HEK293 (cell line): ENCODE measurements at regions not wholly inside any gene's neighbourhood (a gene's known extent, or its start where the extent isn't known, plus 50 kb on each side); places are given as distances from the start of the nearest gene placed in this dataset.

ENCODE experiments used
- CTCF ChIA-PET: fragments of 350-600 bp; formaldehyde crosslinking; extraction: SDS; loops from one replicate; lab custom pipeline; 2021; ENCODE audit warnings: antibody characterized with exemption; lab: Yijun Ruan, JAX
- POLR2A ChIA-PET: fragments of 300-600 bp; formaldehyde crosslinking; extraction: SDS; loops from one replicate; lab custom pipeline; 2020; ENCODE audit warnings: antibody characterized with exemption, inconsistent platforms; lab: Yijun Ruan, JAX
- H3K27ac ChIP-seq: fragments of 200-500 bp; sonication (Bioruptor generic); 2 replicates; pipeline ENCODE4 v1.5.1; 2014; ENCODE audit warnings: low read depth, low read length, control low read depth, inconsistent platforms; ENCODE audit errors: extremely low read depth
- H3K36me3 ChIP-seq, 2 experiments: fragments of 200-500 bp in 1 of 2; sonication (Bioruptor generic) in 1 of 2; 1 replicate in 1 of 2; 2 replicates in 1 of 2; pipeline ENCODE4 v1.5.1; 2014 to 2017; ENCODE audit warnings: inconsistent platforms in 2 of 2, low read length in 2 of 2; ENCODE audit not compliant: control insufficient read depth in 2 of 2, insufficient read depth in 1 of 2
- H3K4me1 ChIP-seq: fragments of 200-500 bp; sonication (Bioruptor generic); 2 replicates; pipeline ENCODE4 v1.5.1; 2014; ENCODE audit warnings: mild to moderate bottlenecking, low read length, inconsistent platforms; ENCODE audit not compliant: control insufficient read depth, insufficient read depth
- H3K4me3 ChIP-seq: 2 replicates; pipeline ENCODE4 v1.5.1; 2011; ENCODE audit warnings: low read depth, mild to moderate bottlenecking, control low read depth, low read length, moderate library complexity
- H3K9me3 ChIP-seq: fragments of 200-500 bp; sonication (Bioruptor generic); 2 replicates; pipeline ENCODE4 v1.5.1; 2014; ENCODE audit warnings: low read depth, low read length, inconsistent platforms; ENCODE audit not compliant: control insufficient read depth, insufficient read depth
- EGR2 ChIP-seq: fragments of 450-650 bp; formaldehyde crosslinking; IDR thresholded peaks from 2 replicates; pipeline ENCODE4 v1.5.1; 2016; ENCODE audit warnings: low read depth, missing biosample characterization, missing genetic modification characterization
- GLIS1 ChIP-seq: fragments of 450-650 bp; formaldehyde crosslinking; IDR thresholded peaks from 2 replicates; pipeline ENCODE4 v1.5.1; 2016; ENCODE audit warnings: missing biosample characterization, missing genetic modification characterization
- GLIS2 ChIP-seq: fragments of 450-650 bp; formaldehyde crosslinking; IDR thresholded peaks from 2 replicates; pipeline ENCODE4 v1.5.1; 2016; ENCODE audit warnings: missing biosample characterization, missing genetic modification characterization
- YY2 ChIP-seq: fragments of 450-650 bp; formaldehyde crosslinking; IDR thresholded peaks from 2 replicates; pipeline ENCODE4 v1.5.1; 2016; ENCODE audit warnings: missing biosample characterization, missing genetic modification characterization
- ZBTB21 ChIP-seq: fragments of 450-650 bp; formaldehyde crosslinking; IDR thresholded peaks from 2 replicates; pipeline ENCODE4 v1.5.1; 2017; ENCODE audit warnings: missing biosample characterization, missing genetic modification characterization
- ZIC2 ChIP-seq: fragments of 450-650 bp; formaldehyde crosslinking; IDR thresholded peaks from 2 replicates; pipeline ENCODE4 v1.5.1; 2016; ENCODE audit warnings: missing biosample characterization, missing genetic modification characterization
- ZNF138 ChIP-seq: fragments of 450-650 bp; formaldehyde crosslinking; IDR thresholded peaks from 2 replicates; pipeline ENCODE4 v1.5.1; 2016; ENCODE audit warnings: missing biosample characterization, missing genetic modification characterization, borderline replicate concordance
- ZNF140 ChIP-seq: fragments of 450-650 bp; formaldehyde crosslinking; IDR thresholded peaks from 2 replicates; pipeline ENCODE4 v1.5.1; 2016; ENCODE audit warnings: missing biosample characterization, missing genetic modification characterization
- ZNF211 ChIP-seq: fragments of 450-650 bp; formaldehyde crosslinking; IDR thresholded peaks from 2 replicates; pipeline ENCODE4 v1.5.1; 2016; ENCODE audit warnings: low read depth, missing biosample characterization, missing genetic modification characterization
- TF ChIP-seq, protein P1 (sequence below): fragments of 450-650 bp; formaldehyde crosslinking; IDR thresholded peaks from 2 replicates; pipeline ENCODE4 v1.5.1; 2017; ENCODE audit warnings: missing biosample characterization, mild to moderate bottlenecking, missing genetic modification characterization, moderate library complexity
- TF ChIP-seq, protein P2 (sequence below): fragments of 450-650 bp; formaldehyde crosslinking; IDR thresholded peaks from 2 replicates; pipeline ENCODE4 v1.5.1; 2016; ENCODE audit warnings: missing biosample characterization, missing genetic modification characterization, borderline replicate concordance
- TF ChIP-seq, protein P3 (sequence below): fragments of 450-650 bp; formaldehyde crosslinking; conservative IDR thresholded peaks from 2 replicates; pipeline ENCODE4 v1.5.1; 2016; ENCODE audit warnings: low read depth, missing biosample characterization, missing genetic modification characterization
- TF ChIP-seq, protein P4 (sequence below): fragments of 450-650 bp; formaldehyde crosslinking; IDR thresholded peaks from 2 replicates; pipeline ENCODE4 v1.5.1; 2017; ENCODE audit warnings: missing biosample characterization, missing genetic modification characterization

DNA sequence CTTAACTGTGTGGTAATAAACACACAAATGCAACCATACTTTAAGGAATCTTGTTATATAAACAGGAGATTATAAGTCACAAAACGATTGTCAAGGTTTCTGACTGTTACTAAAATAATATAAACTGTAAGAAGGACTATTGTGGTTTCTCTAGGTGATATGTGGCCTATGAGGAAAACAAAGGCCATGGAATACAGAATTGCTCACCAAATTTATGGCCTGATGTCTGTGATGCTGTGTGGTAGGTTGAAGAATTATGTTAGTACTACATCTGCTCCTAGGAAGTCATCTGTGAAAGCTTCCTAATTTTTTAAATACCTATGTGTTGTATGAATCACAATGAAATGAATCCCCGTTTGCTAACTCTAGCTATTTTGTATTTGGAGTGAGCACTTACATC, 875.4 kb upstream of the MAP3K7 start:
- TF ChIP-seq, protein P1, sequence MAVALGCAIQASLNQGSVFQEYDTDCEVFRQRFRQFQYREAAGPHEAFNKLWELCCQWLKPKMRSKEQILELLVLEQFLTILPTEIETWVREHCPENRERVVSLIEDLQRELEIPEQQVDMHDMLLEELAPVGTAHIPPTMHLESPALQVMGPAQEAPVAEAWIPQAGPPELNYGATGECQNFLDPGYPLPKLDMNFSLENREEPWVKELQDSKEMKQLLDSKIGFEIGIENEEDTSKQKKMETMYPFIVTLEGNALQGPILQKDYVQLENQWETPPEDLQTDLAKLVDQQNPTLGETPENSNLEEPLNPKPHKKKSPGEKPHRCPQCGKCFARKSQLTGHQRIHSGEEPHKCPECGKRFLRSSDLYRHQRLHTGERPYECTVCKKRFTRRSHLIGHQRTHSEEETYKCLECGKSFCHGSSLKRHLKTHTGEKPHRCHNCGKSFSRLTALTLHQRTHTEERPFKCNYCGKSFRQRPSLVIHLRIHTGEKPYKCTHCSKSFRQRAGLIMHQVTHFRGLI = no peak
- TF ChIP-seq ZNF211 (no peak), GLIS2 (no peak), ZIC2 (tag by site-specific recombination) (no peak), EGR2 (tag by site-specific recombination) (no peak), ZNF140 (tag by site-specific recombination) (no peak), ZNF138 (tag by site-specific recombination) (no peak), GLIS1 (no peak)
- TF ChIP-seq, protein P2, sequence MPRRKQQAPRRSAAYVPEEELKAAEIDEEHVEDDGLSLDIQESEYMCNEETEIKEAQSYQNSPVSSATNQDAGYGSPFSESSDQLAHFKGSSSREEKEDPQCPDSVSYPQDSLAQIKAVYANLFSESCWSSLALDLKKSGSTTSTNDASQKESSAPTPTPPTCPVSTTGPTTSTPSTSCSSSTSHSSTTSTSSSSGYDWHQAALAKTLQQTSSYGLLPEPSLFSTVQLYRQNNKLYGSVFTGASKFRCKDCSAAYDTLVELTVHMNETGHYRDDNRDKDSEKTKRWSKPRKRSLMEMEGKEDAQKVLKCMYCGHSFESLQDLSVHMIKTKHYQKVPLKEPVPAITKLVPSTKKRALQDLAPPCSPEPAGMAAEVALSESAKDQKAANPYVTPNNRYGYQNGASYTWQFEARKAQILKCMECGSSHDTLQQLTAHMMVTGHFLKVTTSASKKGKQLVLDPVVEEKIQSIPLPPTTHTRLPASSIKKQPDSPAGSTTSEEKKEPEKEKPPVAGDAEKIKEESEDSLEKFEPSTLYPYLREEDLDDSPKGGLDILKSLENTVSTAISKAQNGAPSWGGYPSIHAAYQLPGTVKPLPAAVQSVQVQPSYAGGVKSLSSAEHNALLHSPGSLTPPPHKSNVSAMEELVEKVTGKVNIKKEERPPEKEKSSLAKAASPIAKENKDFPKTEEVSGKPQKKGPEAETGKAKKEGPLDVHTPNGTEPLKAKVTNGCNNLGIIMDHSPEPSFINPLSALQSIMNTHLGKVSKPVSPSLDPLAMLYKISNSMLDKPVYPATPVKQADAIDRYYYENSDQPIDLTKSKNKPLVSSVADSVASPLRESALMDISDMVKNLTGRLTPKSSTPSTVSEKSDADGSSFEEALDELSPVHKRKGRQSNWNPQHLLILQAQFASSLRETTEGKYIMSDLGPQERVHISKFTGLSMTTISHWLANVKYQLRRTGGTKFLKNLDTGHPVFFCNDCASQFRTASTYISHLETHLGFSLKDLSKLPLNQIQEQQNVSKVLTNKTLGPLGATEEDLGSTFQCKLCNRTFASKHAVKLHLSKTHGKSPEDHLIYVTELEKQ (tag by site-specific recombination) = no peak
- TF ChIP-seq, protein P3, sequence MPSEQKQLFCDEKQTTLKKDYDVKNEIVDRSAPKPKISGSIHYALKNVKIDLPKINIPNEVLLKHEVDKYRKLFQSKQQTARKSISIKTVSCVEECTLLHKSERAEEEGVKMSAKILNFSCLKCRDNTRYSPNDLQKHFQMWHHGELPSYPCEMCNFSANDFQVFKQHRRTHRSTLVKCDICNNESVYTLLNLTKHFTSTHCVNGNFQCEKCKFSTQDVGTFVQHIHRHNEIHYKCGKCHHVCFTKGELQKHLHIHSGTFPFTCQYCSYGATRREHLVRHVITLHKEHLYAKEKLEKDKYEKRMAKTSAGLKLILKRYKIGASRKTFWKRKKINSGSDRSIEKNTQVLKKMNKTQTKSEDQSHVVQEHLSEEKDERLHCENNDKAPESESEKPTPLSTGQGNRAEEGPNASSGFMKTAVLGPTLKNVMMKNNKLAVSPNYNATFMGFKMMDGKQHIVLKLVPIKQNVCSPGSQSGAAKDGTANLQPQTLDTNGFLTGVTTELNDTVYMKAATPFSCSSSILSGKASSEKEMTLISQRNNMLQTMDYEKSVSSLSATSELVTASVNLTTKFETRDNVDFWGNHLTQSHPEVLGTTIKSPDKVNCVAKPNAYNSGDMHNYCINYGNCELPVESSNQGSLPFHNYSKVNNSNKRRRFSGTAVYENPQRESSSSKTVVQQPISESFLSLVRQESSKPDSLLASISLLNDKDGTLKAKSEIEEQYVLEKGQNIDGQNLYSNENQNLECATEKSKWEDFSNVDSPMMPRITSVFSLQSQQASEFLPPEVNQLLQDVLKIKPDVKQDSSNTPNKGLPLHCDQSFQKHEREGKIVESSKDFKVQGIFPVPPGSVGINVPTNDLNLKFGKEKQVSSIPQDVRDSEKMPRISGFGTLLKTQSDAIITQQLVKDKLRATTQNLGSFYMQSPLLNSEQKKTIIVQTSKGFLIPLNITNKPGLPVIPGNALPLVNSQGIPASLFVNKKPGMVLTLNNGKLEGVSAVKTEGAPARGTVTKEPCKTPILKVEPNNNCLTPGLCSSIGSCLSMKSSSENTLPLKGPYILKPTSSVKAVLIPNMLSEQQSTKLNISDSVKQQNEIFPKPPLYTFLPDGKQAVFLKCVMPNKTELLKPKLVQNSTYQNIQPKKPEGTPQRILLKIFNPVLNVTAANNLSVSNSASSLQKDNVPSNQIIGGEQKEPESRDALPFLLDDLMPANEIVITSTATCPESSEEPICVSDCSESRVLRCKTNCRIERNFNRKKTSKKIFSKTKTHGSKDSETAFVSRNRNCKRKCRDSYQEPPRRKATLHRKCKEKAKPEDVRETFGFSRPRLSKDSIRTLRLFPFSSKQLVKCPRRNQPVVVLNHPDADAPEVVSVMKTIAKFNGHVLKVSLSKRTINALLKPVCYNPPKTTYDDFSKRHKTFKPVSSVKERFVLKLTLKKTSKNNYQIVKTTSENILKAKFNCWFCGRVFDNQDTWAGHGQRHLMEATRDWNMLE = no peak
- POLR2A ChIA-PET = no interaction called here
- Histone ChIP-seq H3K4me1 (no peaks in the 10 kb centered on the region), H3K36me3 (no peaks in the 10 kb centered on the region), H3K4me3 (no peak overlapping the region), H3K9me3 (no peaks in the 10 kb centered on the region), H3K27ac (no peak overlapping the region)
- CTCF ChIA-PET = interaction anchor here (0.7 kb wide), 1 partner anchor 573 kb away, joined by 3 read pairs; no protein-coding TSS in a partner anchor

DNA sequence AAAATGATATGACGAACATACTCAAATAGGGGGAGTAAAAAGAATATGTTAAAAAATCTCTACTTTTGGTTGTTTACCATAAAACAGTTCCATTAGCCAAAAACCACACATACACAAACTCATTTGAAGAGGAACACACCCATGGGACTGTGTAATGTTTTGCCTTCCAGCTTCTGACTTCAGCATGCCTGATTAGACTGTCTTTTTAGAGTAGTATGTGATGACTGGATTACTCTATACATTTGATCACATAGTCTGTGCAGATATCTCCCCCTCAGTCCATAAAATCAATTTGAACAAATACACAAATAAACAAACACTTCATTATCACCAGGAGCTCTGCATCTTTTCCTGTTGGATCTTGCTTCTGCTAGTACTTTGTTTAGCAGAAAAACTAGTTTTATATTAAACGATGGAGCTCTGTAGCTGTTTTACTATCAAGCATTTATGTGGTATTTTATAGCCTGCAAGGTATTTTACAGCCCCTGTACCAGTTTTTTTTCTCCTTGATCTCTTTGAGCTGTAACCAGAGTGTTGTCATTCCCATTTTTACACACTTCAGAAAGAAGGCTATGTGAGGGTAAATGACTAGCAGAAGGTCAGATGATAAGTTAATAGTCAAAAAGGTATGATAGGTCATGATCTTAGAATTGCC, 866.5 kb upstream of the MAP3K7 start:
- Histone ChIP-seq H3K4me1 (no peaks in the 10 kb centered on the region), H3K27ac (no peak overlapping the region), H3K9me3 (no peaks in the 10 kb centered on the region), H3K4me3 (no peak overlapping the region), H3K36me3 (no peaks in the 10 kb centered on the region)
- TF ChIP-seq, protein P4, sequence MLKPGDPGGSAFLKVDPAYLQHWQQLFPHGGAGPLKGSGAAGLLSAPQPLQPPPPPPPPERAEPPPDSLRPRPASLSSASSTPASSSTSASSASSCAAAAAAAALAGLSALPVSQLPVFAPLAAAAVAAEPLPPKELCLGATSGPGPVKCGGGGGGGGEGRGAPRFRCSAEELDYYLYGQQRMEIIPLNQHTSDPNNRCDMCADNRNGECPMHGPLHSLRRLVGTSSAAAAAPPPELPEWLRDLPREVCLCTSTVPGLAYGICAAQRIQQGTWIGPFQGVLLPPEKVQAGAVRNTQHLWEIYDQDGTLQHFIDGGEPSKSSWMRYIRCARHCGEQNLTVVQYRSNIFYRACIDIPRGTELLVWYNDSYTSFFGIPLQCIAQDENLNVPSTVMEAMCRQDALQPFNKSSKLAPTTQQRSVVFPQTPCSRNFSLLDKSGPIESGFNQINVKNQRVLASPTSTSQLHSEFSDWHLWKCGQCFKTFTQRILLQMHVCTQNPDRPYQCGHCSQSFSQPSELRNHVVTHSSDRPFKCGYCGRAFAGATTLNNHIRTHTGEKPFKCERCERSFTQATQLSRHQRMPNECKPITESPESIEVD = peak; percentile 64
- TF ChIP-seq YY2 (tag by site-specific recombination) = no peak
- TF ChIP-seq ZBTB21 (tag by site-specific recombination) = no peak
- POLR2A ChIA-PET = no interaction called here
- CTCF ChIA-PET = no interaction called here
